Subcutaneous abdominal adipose tissue (tissue), 5 donors: ENCODE measurements at regions not wholly inside any gene's neighbourhood (a gene's known extent, or its start where the extent isn't known, plus 50 kb on each side); places are given as distances from the start of the nearest gene placed in this dataset.
A peak's percentile ranks its signal among the peaks of the same experiment; 100 is the strongest.

Experiments used
- H3K27ac ChIP-seq: one replicate; pipeline ENCODE4 v1.7.0; 2013; ENCODE audit warnings: low read depth, mild to moderate bottlenecking, inconsistent platforms, low read length, moderate library complexity
- H3K27me3 ChIP-seq, 5 donors: one replicate each; pipeline ENCODE4 v1.7.0; 2013; ENCODE audit warnings: low read length in 5 of 5, inconsistent platforms in 1 of 5; ENCODE audit not compliant: control insufficient read depth in 5 of 5, insufficient read depth in 4 of 5
- H3K36me3 ChIP-seq, 5 donors: one replicate each; pipeline ENCODE4 v1.7.0; 2013; ENCODE audit warnings: low read length in 5 of 5; ENCODE audit not compliant: control insufficient read depth in 5 of 5, insufficient read depth in 5 of 5
- H3K4me1 ChIP-seq, 5 donors: one replicate each; pipeline ENCODE4 v1.7.0; 2013; ENCODE audit warnings: low read length in 5 of 5, mild to moderate bottlenecking in 3 of 5, moderate library complexity in 1 of 5; ENCODE audit not compliant: control insufficient read depth in 5 of 5, insufficient read depth in 5 of 5
- H3K4me3 ChIP-seq, 5 donors: one replicate each; pipeline ENCODE4 v1.7.0; 2013; ENCODE audit warnings: low read length in 5 of 5, low read depth in 1 of 5
- H3K9ac ChIP-seq, 5 donors: one replicate each; pipeline ENCODE4 v1.7.0; 2013; ENCODE audit warnings: low read length in 5 of 5, mild to moderate bottlenecking in 4 of 5, moderate library complexity in 3 of 5
- H3K9me3 ChIP-seq, 5 donors: one replicate each; pipeline ENCODE4 v1.7.0; 2013; ENCODE audit warnings: low read length in 5 of 5; ENCODE audit not compliant: control insufficient read depth in 5 of 5
- donor health status: healthy.
- donor health status: healthy.
- donor health status: healthy.
- donor health status: healthy.
- donor health status: healthy.

- Histone ChIP-seq H3K4me1 (peaks cover 6 to 22% (median 12%) of the 10 kb centered on the region in 5 donors), H3K27ac (peak overlapping the region; percentile 62), H3K27me3 (no peaks in the 10 kb centered on the region), H3K9ac (peak overlapping the region in 1 of 5 donors; percentile 13), H3K9me3 (peaks cover 0 to 3% (median 2%) of the 10 kb centered on the region in 5 donors), H3K36me3 (no peaks in the 10 kb centered on the region), H3K4me3 (peak overlapping the region in 1 of 5 donors; percentile 30)
These were observed 98.0 kb upstream of the NR3C1 start for GRCh38 chr5:143501310-143502044.

DNA sequence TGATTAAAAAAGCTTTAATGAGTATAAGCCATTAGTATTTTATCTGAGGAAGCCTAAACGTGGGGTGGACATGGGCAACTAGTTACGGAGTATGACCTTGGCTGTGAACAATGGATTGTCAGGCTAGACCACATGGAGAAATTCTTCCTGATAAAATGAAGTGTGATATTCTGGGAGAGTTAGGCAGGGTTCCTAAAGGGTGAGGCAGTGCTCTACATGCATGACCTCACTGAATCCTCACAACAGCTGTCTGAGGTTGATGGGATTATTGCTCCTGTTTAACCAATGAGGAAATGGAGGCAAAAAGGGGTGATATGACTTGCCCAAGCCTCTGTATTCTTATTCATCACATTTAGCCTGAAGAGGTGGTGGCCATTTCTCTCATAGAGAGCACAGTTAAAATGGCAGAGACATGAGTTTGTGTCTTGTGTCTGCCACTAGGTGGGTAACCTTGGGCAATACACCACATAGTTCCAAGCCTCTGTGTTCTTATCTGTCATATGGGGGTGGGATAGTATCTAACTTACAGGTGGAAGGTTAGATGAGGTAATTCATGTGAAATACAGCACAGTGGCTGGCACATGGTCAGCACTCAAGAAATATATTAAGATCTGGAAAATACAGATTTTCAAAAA lies 96.1 kb upstream of the NR3C1 start:
- Histone ChIP-seq H3K9me3 (no peaks in the 10 kb centered on the region), H3K27ac (no peak overlapping the region), H3K4me1 (peaks cover 9 to 37% (median 30%) of the 10 kb centered on the region in 5 donors)

GRCh38 chr5:143498821-143499220 lies 95.3 kb upstream of the NR3C1 start:
- H3K27me3 ChIP-seq = no peaks in the 10 kb centered on the region
- no peaks in the 10 kb centered on the region for H3K36me3 ChIP-seq
- H3K9ac ChIP-seq = no peak overlapping the region
- H3K4me3 ChIP-seq = no peak overlapping the region
- H3K27ac ChIP-seq = no peak overlapping the region
- peaks cover 9 to 37% (median 30%) of the 10 kb centered on the region in 5 donors for H3K4me1 ChIP-seq
- H3K9me3 ChIP-seq = no peaks in the 10 kb centered on the region

More for the DNA sequence above, 96.1 kb upstream of the NR3C1 start:
- no peak overlapping the region for H3K9ac ChIP-seq
- no peaks in the 10 kb centered on the region for H3K27me3 ChIP-seq
- no peak overlapping the region for H3K4me3 ChIP-seq
- no peaks in the 10 kb centered on the region for H3K36me3 ChIP-seq

- Histone ChIP-seq H3K9ac (no peak overlapping the region), H3K36me3 (no peaks in the 10 kb centered on the region), H3K4me1 (peaks cover 9 to 37% (median 30%) of the 10 kb centered on the region in 5 donors), H3K4me3 (no peak overlapping the region), H3K27ac (no peak overlapping the region), H3K27me3 (no peaks in the 10 kb centered on the region), H3K9me3 (no peaks in the 10 kb centered on the region)
These were observed 94.3 kb upstream of the NR3C1 start for GRCh38 chr5:143497749-143498148.

GRCh38 chr5:143496943-143497342 lies 93.5 kb upstream of the NR3C1 start:
- Histone ChIP-seq H3K36me3 (no peaks in the 10 kb centered on the region), H3K9ac (no peak overlapping the region), H3K27ac (no peak overlapping the region), H3K27me3 (no peaks in the 10 kb centered on the region), H3K4me1 (peaks cover 9 to 32% (median 28%) of the 10 kb centered on the region in 5 donors), H3K9me3 (no peaks in the 10 kb centered on the region), H3K4me3 (no peak overlapping the region)

- H3K4me1 ChIP-seq = peaks cover 3 to 30% (median 21%) of the 10 kb centered on the region in 5 donors
- peak overlapping the region in 2 of 5 donors; percentile 26 to 35 for H3K4me3 ChIP-seq
- H3K9me3 ChIP-seq = no peaks in the 10 kb centered on the region
- H3K27ac ChIP-seq = peak overlapping the region; percentile 79
- H3K36me3 ChIP-seq = no peaks in the 10 kb centered on the region
- peak overlapping the region in 2 of 5 donors; percentile 16 to 23 for H3K9ac ChIP-seq
- H3K27me3 ChIP-seq = no peaks in the 10 kb centered on the region
These were observed 92.4 kb upstream of the NR3C1 start for GRCh38 chr5:143495821-143496275.

GRCh38 chr5:143495110-143495509 lies 91.6 kb upstream of the NR3C1 start:
- H3K27ac ChIP-seq = peak overlapping the region; percentile 79
- H3K4me3 ChIP-seq = no peak overlapping the region
- H3K9ac ChIP-seq = no peak overlapping the region
- no peaks in the 10 kb centered on the region for H3K27me3 ChIP-seq
- H3K4me1 ChIP-seq = peaks cover 3 to 36% (median 26%) of the 10 kb centered on the region in 5 donors
- no peaks in the 10 kb centered on the region for H3K9me3 ChIP-seq
- no peaks in the 10 kb centered on the region for H3K36me3 ChIP-seq

GRCh38 chr5:143494595-143494994 lies 91.1 kb upstream of the NR3C1 start:
- peak overlapping the region; percentile 79 for H3K27ac ChIP-seq
- no peaks in the 10 kb centered on the region for H3K36me3 ChIP-seq
- peaks cover 3 to 40% (median 29%) of the 10 kb centered on the region in 5 donors for H3K4me1 ChIP-seq
- no peaks in the 10 kb centered on the region for H3K27me3 ChIP-seq
- no peak overlapping the region for H3K9ac ChIP-seq
- no peak overlapping the region for H3K4me3 ChIP-seq
- no peaks in the 10 kb centered on the region for H3K9me3 ChIP-seq

GRCh38 chr5:143494162-143494561 lies 90.7 kb upstream of the NR3C1 start:
- Histone ChIP-seq H3K27ac (peak overlapping the region; percentile 79), H3K9me3 (no peaks in the 10 kb centered on the region), H3K4me1 (peaks cover 3 to 40% (median 29%) of the 10 kb centered on the region in 5 donors), H3K9ac (no peak overlapping the region), H3K27me3 (no peaks in the 10 kb centered on the region), H3K4me3 (no peak overlapping the region), H3K36me3 (no peaks in the 10 kb centered on the region)

DNA sequence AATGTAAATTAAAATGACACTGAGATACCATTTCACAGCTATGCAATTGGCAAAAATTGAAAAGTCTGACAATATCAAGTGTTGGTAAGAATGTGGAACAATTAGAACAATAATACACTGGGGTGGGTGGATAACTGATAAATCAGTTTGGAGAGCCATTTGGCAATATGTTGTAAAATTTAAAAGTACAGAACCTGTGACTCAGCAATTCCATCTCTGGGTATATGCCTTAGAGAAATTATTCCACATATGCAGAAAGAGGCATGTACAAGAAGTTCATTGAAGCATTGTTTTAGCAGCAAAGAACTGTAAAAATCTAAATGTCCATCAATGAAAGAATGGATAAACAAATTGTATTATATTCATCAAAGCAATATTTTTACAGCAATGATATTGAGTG lies 89.3 kb upstream of the NR3C1 start:
- H3K9me3 ChIP-seq = no peaks in the 10 kb centered on the region
- no peak overlapping the region for H3K9ac ChIP-seq
- no peak overlapping the region for H3K4me3 ChIP-seq
- H3K27ac ChIP-seq = no peak overlapping the region
- H3K4me1 ChIP-seq = peaks cover 3 to 40% (median 29%) of the 10 kb centered on the region in 5 donors
- no peaks in the 10 kb centered on the region for H3K36me3 ChIP-seq
- H3K27me3 ChIP-seq = no peaks in the 10 kb centered on the region
